ENCODE measurements at regions not wholly inside any gene's neighbourhood (a gene's known extent, or its start where the extent isn't known, plus 50 kb on each side); places are given as distances from the start of the nearest gene placed in this dataset.

DNA sequence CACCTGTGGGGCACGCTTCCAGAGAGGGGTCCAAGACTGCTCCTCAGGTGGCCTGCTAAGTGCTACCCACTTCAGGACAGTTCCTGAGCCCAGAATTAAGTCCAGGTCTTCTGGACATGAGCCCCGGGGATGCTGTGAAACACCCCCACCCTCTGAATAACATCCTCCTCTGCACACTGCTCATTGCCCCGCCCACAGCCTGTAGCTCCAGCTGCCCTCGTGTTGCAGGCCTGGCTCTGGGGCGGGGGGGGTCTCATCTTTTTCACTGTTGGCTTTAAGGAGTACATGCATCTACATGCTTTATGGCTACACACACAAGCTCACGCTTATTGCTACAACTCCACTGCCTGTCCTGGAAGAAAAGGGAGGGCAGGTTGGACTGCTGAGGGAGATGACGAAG, 92.8 kb downstream of the PTGR3 start:
- Mint-ChIP-seq H3K4me3 (no peak overlapping the region), H3K27ac (no peak overlapping the region), H3K9me3 (ENCODE audit: insufficient read depth) (no peaks in the 10 kb centered on the region), H3K27me3 (ENCODE audit: low read depth) (no peaks in the 10 kb centered on the region), H3K36me3 (ENCODE audit: low read depth) (no peaks in the 10 kb centered on the region), H3K4me1 (ENCODE audit: low read depth) (no peaks in the 10 kb centered on the region)
- CTCF ChIA-PET = no interaction called here
- ATAC-seq = no peak
- no peak for DNase-seq
- POLR2A ChIA-PET = no interaction called here

DNA sequence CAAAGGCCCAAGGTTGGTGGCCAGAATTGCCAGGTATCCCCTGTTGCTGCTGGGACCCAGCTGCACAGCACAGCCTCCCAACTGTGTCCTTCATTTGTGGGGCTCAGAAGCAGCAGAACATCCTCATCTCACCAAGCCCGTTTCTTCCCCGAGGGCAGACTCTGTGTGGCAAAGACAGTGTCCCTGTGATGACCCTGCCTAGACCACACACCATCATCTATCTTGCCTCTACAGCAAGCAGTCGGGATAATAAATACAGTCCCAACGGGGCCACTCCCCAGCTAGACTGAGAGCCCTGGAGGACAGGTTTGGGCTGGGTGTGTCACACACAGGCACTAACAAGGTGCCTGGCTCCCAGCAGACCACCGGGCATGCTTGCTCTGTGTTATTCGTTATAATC, 93.4 kb downstream of the PTGR3 start:
- ATAC-seq (no peak), DNase-seq (no peak)
- no peaks in the 10 kb centered on the region for H3K4me1 Mint-ChIP-seq (ENCODE audit: low read depth)
- H3K27ac Mint-ChIP-seq = no peak overlapping the region
- H3K36me3 Mint-ChIP-seq (ENCODE audit: low read depth) = no peaks in the 10 kb centered on the region
- no peak overlapping the region for H3K4me3 Mint-ChIP-seq
- CTCF ChIA-PET = no interaction called here
- H3K27me3 Mint-ChIP-seq (ENCODE audit: low read depth) = no peaks in the 10 kb centered on the region
- POLR2A ChIA-PET = no interaction called here
- H3K9me3 Mint-ChIP-seq (ENCODE audit: insufficient read depth) = no peaks in the 10 kb centered on the region
